Lower lobe of right lung (tissue), 2 donors: ENCODE measurements at regions not wholly inside any gene's neighbourhood (a gene's known extent, or its start where the extent isn't known, plus 50 kb on each side); places are given as distances from the start of the nearest gene placed in this dataset.
"Not testable (repeated sequence)": the region's sequence is repeated elsewhere in the genome, so short reads cannot be mapped to it uniquely, and the experiment has no call there.

Source experiments
- ATAC-seq, 2 donors: fragments of 200-7000 bp; cut with Tn5 transposase; one replicate each; pipeline ENCODE4 v1.9.1; 2020 to 2022; ENCODE audit warnings: mild to moderate bottlenecking in 2 of 2, moderate library complexity in 2 of 2
- DNase-seq: peaks from one replicate; pipeline ENCODE4 v3.0.0-alpha.2; 2020
- H3K27ac ChIP-seq: fragments of 200-600 bp; one replicate; pipeline ENCODE4 v1.8.0; 2022
- H3K27me3 ChIP-seq: fragments of 200-600 bp; one replicate; pipeline ENCODE4 v1.8.0; 2022; ENCODE audit warnings: low read depth
- H3K36me3 ChIP-seq: fragments of 200-600 bp; one replicate; pipeline ENCODE4 v1.8.0; 2022; ENCODE audit warnings: mild to moderate bottlenecking
- H3K4me1 ChIP-seq: fragments of 200-600 bp; one replicate; pipeline ENCODE4 v1.8.0; 2022
- H3K4me3 ChIP-seq: fragments of 200-600 bp; one replicate; pipeline ENCODE4 v1.8.0; 2022; ENCODE audit warnings: mild to moderate bottlenecking
- H3K9me3 ChIP-seq: fragments of 200-600 bp; one replicate; pipeline ENCODE4 v1.8.0; 2022
- CTCF ChIP-seq: fragments of 200-600 bp; IDR thresholded peaks from one replicate; pipeline ENCODE4 v1.8.0; 2022; ENCODE audit warnings: antibody characterized with exemption, mild to moderate bottlenecking
- intact Hi-C: fragments of 100-400 bp; cut with DNase I; formaldehyde crosslinking; loops from one replicate; pipeline ENCODE4 v1.11.0; 2022
- donor health status: DM: no; HTN: yes; CAD: no; lungs with severe emphysema.

DNA sequence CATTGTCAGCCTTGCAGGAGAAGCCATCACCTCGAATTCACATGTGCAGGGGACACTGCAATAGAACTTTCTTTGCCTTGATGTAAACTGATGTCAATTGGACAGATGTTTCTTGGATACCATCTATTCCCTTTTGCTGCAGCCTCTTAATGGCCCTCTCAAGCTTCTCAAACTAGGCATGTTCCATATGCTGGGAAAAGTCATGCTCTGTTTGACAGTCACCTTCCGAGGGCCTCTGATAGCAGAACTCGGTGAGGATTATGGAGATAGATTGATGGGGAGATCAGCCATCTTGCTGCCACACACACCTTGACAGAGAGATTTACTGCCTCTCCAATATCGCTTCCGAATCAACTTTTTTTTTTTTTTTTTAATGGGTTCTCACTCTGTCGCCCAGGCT is 145.8 kb upstream of the NUDT4 start:
- H3K4me1 ChIP-seq = no peaks in the 10 kb centered on the region
- ATAC-seq = no peak
- H3K9me3 ChIP-seq = no peaks in the 10 kb centered on the region
- H3K36me3 ChIP-seq = no peaks in the 10 kb centered on the region
- H3K27me3 ChIP-seq = no peaks in the 10 kb centered on the region
- DNase-seq = no peak
- no peak overlapping the region for H3K27ac ChIP-seq
- intact Hi-C loops = no loop called here
- no peak for TF ChIP-seq CTCF
- no peak overlapping the region for H3K4me3 ChIP-seq

DNA sequence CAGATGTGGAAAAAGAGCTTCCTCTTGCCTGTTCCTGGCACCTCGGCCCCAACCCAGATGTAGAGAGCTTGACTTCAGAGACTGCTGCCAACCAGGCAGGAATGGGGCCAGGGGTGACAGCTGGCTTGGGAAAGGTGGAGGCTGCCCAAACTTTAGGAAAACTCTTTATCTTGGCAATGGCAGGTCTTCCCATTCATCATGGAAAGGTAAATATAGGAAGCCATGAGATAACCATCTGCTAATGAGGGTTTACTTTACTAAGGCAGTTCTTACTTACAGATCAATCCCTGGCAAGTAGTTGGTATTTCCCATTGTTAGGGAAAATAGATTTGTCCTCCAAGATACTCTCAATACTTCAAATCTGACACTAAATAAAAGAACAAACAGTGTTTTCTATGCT is 143.1 kb upstream of the NUDT4 start:
- no peak for TF ChIP-seq CTCF
- Histone ChIP-seq H3K27ac (no peak overlapping the region), H3K4me3 (no peak overlapping the region), H3K36me3 (no peaks in the 10 kb centered on the region), H3K9me3 (no peaks in the 10 kb centered on the region), H3K4me1 (no peaks in the 10 kb centered on the region), H3K27me3 (no peaks in the 10 kb centered on the region)
- intact Hi-C loops = no loop called here
- DNase-seq (no peak), ATAC-seq (no peak)

DNA sequence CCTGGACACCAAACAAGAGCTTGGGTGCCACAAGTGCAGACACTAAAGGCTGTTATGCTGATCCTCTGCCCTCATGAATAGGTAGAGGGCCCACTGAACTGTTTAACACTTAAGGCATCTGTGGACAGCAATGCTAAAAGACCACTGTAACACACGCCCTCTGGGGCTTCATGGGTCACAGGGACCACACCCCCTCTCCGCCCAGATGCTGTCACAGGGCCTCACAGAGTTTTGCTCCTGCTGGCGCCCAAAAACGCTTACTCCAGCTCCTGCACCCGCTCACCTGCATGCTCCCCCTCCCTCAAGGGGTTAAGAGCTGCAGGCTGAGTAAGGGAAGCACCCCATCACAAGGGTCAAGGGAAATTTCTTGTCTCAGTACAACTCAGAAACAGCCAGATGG is 141.8 kb upstream of the NUDT4 start:
- Histone ChIP-seq H3K36me3 (no peaks in the 10 kb centered on the region), H3K27me3 (no peaks in the 10 kb centered on the region), H3K4me3 (no peak overlapping the region), H3K9me3 (no peaks in the 10 kb centered on the region), H3K4me1 (no peaks in the 10 kb centered on the region), H3K27ac (no peak overlapping the region)
- no peak for DNase-seq
- intact Hi-C loops = no loop called here
- no peak for ATAC-seq
- TF ChIP-seq CTCF = no peak

DNA sequence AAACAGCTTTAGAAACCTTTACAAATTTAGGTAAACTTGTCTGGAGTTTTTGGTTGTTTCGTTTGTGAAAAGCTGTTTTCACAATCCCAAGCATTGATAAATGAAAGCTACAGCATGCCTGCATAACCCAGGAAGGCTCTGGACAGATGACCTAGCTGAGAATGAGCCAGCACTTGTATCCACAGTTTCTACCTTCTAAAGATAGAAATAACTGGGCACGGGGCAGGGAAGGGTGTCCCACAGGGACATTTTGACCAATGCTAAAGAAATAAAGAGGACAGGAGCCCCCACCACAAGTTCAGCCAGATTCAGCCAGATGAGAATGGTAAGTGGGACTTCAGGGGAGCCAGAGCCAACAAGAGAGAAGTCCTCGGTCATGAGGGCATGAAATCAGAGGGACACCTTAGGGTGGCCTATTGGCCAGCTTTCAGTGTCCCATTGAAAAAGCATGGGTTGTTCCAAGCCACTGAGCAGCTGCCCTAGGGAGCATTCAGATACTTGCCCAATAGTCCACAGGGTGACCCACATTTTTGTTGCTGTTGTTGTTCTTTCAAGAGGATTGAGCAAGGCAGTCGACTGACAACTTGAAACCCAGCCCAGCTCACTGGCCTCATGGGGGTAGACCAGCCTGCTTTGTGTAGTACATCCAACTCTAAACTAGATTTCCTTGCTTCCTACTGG is 140.3 kb upstream of the NUDT4 start:
- no peak for DNase-seq
- TF ChIP-seq CTCF = no peak
- Histone ChIP-seq H3K4me3 (no peak overlapping the region), H3K9me3 (no peaks in the 10 kb centered on the region), H3K27ac (no peak overlapping the region), H3K36me3 (no peaks in the 10 kb centered on the region), H3K27me3 (no peaks in the 10 kb centered on the region), H3K4me1 (no peaks in the 10 kb centered on the region)
- ATAC-seq = peak; percentile 39 to 42
- intact Hi-C loops = no loop called here

DNA sequence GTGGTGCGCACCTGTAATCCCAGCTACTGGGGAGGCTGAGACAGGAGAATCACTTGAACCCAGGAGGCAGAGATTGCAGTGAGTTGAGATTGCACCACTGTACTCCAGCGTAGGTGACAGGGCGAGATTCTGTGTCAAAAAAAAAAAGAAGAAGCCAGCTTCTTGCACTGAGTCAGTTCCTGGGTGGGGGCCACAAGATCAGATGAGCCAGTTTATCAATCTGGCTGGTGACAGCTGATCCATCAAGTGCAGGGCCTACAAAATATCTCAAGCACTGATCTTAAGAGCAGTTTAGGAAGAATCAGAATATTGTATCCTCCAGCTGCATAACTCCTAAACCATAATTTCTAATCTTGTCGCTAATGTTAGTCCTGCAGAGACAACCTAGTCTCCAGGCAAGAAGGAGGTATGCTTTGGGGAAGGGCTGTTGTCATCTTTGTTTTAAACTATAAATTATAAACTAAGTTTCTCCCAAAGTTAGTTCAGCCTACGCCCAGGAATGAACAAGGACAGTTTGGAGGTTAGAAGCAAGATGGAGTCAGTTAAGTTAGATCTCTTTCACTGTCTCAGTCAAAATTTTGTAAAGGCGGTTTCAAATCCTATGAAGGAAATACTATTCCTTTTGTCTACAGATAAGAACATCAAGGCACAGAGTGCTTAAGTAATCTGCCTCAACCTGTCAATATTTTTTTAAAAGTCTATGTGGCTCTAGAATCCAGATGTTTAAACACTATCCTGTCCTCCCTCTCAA is 139.0 kb upstream of the NUDT4 start:
- H3K27ac ChIP-seq, H3K36me3 ChIP-seq, H3K9me3 ChIP-seq, H3K27me3 ChIP-seq, DNase-seq, H3K4me1 ChIP-seq, ATAC-seq, intact Hi-C loops, H3K4me3 ChIP-seq: not testable (repeated sequence)

DNA sequence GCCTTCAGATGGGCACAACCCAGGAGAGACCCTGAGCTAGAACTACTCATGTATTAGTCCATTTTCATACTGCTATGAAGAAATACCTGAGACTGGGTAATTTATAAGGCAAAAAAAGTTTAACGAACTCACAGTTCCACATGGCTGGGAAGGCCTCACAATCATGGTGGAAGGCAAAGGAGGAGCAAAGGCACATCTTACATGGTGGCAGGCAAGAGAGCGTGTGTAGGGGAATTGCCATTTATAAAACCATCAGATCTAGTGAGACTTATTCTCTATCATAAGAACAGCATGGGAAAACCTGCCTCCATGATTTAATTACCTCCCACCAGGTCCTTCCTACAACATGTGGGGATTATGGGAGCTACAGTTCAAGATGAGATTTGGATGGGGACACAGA is 137.9 kb upstream of the NUDT4 start:
- DNase-seq, H3K27ac ChIP-seq, H3K9me3 ChIP-seq, H3K36me3 ChIP-seq, H3K4me3 ChIP-seq, H3K27me3 ChIP-seq, intact Hi-C loops, ATAC-seq: not testable (repeated sequence)
- H3K4me1 ChIP-seq = peaks cover 20% of the 10 kb centered on the region
